Endothelial cell of umbilical vein (primary cell): ENCODE measurements at regions not wholly inside any gene's neighbourhood (a gene's known extent, or its start where the extent isn't known, plus 50 kb on each side); places are given as distances from the start of the nearest gene placed in this dataset.

ENCODE experiments used
- BruUV-seq: library from RNA; stranded (reverse); fragments of 400-500 nt; replicated peaks from 2 replicates; lab custom pipeline; 2021; lab: Mats Ljungman, UMichigan
- CTCF ChIA-PET: fragments of 300-600, 350-600 bp; sonication (Branson Sonifier 250); formaldehyde crosslinking; loops from one replicate; lab custom pipeline; 2021; ENCODE audit warnings: antibody characterized with exemption, inconsistent platforms; lab: Charles Lee
- POLR2A ChIA-PET: fragments of 300-600, 350-600 bp; sonication (Branson Sonifier 250); formaldehyde crosslinking; loops from one replicate; lab custom pipeline; 2021; ENCODE audit warnings: antibody characterized with exemption, inconsistent platforms; lab: Charles Lee
- DNase-seq: peaks from one replicate; pipeline ENCODE4 v3.0.0-alpha.2; 2011; ENCODE audit warnings: low read depth, low spot score
- FAIRE-seq: peaks from 2 replicates; lab custom pipeline; 2011; peaks lifted over from hg19 to GRCh38; lab: Jason Lieb, UNC
- H2AFZ ChIP-seq: 2 replicates; pipeline ENCODE4 v1.6.0; 2012; ENCODE audit warnings: low read depth, low read length, control low read depth, inconsistent platforms
- H3K27ac ChIP-seq: 2 replicates; pipeline ENCODE4 v1.5.1; 2011; ENCODE audit warnings: low read depth, mild to moderate bottlenecking, control low read depth, low read length, moderate library complexity; ENCODE audit not compliant: insufficient read depth
- H3K27me3 ChIP-seq, 2 experiments: 2 replicates each; pipeline versions ENCODE4 v1.6.0 to v1.6.1; 2011; ENCODE audit warnings: low read length in 2 of 2, mixed read lengths in 1 of 2; ENCODE audit not compliant: control insufficient read depth in 2 of 2, insufficient read depth in 2 of 2
- H3K36me3 ChIP-seq, 2 experiments: 2 replicates in 1 of 2; 3 replicates in 1 of 2; pipeline ENCODE4 v1.5.1; 2011; ENCODE audit warnings: low read length in 2 of 2, mild to moderate bottlenecking in 1 of 2, moderate library complexity in 1 of 2; ENCODE audit not compliant: control insufficient read depth in 2 of 2, insufficient read depth in 2 of 2; ENCODE audit errors: extremely low read depth in 1 of 2
- H3K4me1 ChIP-seq: 3 replicates; pipeline ENCODE4 v1.5.1; 2011; ENCODE audit warnings: mild to moderate bottlenecking, low read length; ENCODE audit not compliant: control insufficient read depth, insufficient read depth; ENCODE audit errors: extremely low read depth
- H3K4me2 ChIP-seq: 2 replicates; pipeline ENCODE4 v1.6.1; 2011; ENCODE audit warnings: low read length, control low read depth, mixed read lengths; ENCODE audit not compliant: insufficient read depth
- H3K4me3 ChIP-seq, 3 experiments: fragments of 200-600 bp in 1 of 3; sonication (generic), shearing (Covaris generic) in 1 of 3; replicated peaks in 1 of 3; 2 replicates each; pipeline ENCODE4 v1.5.1; 2011 to 2016; ENCODE audit warnings: control low read depth in 3 of 3, low read length in 3 of 3, mild to moderate bottlenecking in 2 of 3, inconsistent platforms in 1 of 3, low read depth in 1 of 3, moderate library complexity in 1 of 3; ENCODE audit not compliant: insufficient read depth in 1 of 3
- H3K79me2 ChIP-seq: 2 replicates; pipeline ENCODE4 v1.6.0; 2012; ENCODE audit warnings: low read length, inconsistent platforms; ENCODE audit not compliant: control insufficient read depth, insufficient read depth
- H3K9ac ChIP-seq: replicated peaks from 2 replicates; pipeline ENCODE3; 2011; ENCODE audit warnings: low read length, control low read depth; ENCODE audit not compliant: insufficient read depth; ENCODE audit errors: extremely low read depth
- H3K9me1 ChIP-seq: replicated peaks from 3 replicates; pipeline ENCODE4 v1.6.0; 2011; ENCODE audit warnings: mild to moderate bottlenecking, low read length; ENCODE audit not compliant: control insufficient read depth, insufficient read depth; ENCODE audit errors: extremely low read depth
- H3K9me3 ChIP-seq: replicated peaks from 2 replicates; pipeline ENCODE4 v1.5.1; 2012; ENCODE audit warnings: low read length, inconsistent platforms; ENCODE audit not compliant: control insufficient read depth, insufficient read depth
- H4K20me1 ChIP-seq: replicated peaks from 2 replicates; pipeline ENCODE3; 2011; ENCODE audit warnings: mild to moderate bottlenecking, low read length; ENCODE audit not compliant: control insufficient read depth, insufficient read depth; ENCODE audit errors: extremely low read depth
- EZH2 ChIP-seq: IDR thresholded peaks from 2 replicates; pipeline ENCODE4 v1.6.1; 2012; ENCODE audit warnings: borderline replicate concordance, low read depth, mild to moderate bottlenecking, moderate library complexity, low read length, inconsistent platforms; ENCODE audit not compliant: severe bottlenecking
- FOS ChIP-seq: IDR thresholded peaks from 2 replicates; pipeline ENCODE4 v1.6.1; 2011; ENCODE audit warnings: mild to moderate bottlenecking, low read length, moderate library complexity, borderline replicate concordance; ENCODE audit not compliant: insufficient read depth
- GATA2 ChIP-seq: IDR thresholded peaks from 2 replicates; pipeline ENCODE4 v1.7.0; 2011; ENCODE audit warnings: low read depth, mild to moderate bottlenecking, moderate library complexity, mixed read lengths, low read length; ENCODE audit not compliant: insufficient read length, insufficient read depth
- JUN ChIP-seq: IDR thresholded peaks from 2 replicates; pipeline ENCODE4 v1.6.1; 2011; ENCODE audit warnings: borderline replicate concordance, low read depth; ENCODE audit not compliant: insufficient read length, insufficient read depth
- MYC ChIP-seq: IDR thresholded peaks from one replicate; pipeline ENCODE4 v1.6.1; 2011; ENCODE audit warnings: mild to moderate bottlenecking, low read depth, low read length
- POLR2A ChIP-seq: IDR thresholded peaks from 2 replicates; pipeline ENCODE4 v1.6.1; 2012; ENCODE audit warnings: low read depth, mild to moderate bottlenecking, control low read depth, low read length
- POLR2AphosphoS5 ChIP-seq: IDR thresholded peaks from 2 replicates; pipeline ENCODE4 v1.6.1; 2012; ENCODE audit warnings: low read depth, mild to moderate bottlenecking, control low read depth, low read length, moderate library complexity; ENCODE audit not compliant: insufficient read depth
- dilution Hi-C: fragments of 300-500 bp; cut with MboI; formaldehyde crosslinking; loops from one replicate; pipeline ENCODE4 v1.15.0; 2019; ENCODE audit warnings: low sequenced_read_pairs; ENCODE audit not compliant: extremely low pct_ligation_motif_present
- intact Hi-C: fragments of 100-400 bp; cut with micrococcal nuclease; formaldehyde crosslinking; loops from one replicate; pipeline ENCODE4 v1.10.0; 2022
- TF ChIP-seq, protein P1 (sequence below), 2 donors: IDR thresholded peaks; 1 replicate in 1 of 2; 2 replicates in 1 of 2; pipeline ENCODE4 v1.5.1; 2011; ENCODE audit warnings: low read length in 2 of 2, mild to moderate bottlenecking in 2 of 2, moderate library complexity in 2 of 2, control low read depth in 1 of 2, inconsistent platforms in 1 of 2, low read depth in 1 of 2; ENCODE audit not compliant: insufficient read depth in 1 of 2; ENCODE audit errors: extremely low read depth in 1 of 2
- TF ChIP-seq, protein P2 (sequence below): IDR thresholded peaks from 2 replicates; pipeline ENCODE4 v1.6.1; 2011; ENCODE audit not compliant: insufficient read depth, insufficient read length

DNA sequence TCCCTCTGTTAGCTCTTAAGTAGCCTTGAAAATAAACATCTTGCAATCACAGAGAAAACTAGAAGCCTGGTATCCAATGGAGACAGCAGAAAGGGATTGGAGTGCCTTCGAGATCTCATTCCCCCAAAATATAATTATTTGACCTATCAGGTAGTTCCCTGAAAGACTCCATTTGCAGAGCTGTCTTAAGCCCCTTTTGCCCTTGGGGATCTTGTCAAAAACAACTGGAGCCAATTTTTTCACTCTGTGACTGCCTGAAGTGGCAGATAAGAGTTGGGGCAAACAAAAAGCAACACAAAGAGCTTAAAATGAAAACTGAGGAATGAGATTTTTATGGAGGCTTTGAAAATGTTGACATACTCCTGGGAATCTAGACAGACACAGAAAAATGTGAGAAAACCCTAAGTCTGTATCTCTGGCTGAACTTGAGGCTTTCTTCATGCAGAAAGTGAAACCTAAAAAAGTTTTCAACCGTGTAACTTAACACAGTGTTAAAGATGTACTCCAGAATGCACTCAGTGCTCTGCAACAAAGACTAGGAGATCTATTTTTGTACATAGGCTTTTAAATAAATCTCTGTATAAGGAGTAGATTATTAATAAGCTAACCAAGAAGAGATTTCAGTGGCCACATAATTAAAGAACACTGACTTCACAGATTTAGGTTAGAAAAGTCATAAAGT, 971.1 kb upstream of the MAN1A1 start:
- DNase-seq (no peak), FAIRE-seq (no peak)
- Histone ChIP-seq H3K9ac (no peak overlapping the region), H3K9me3 (no peaks in the 10 kb centered on the region), H3K27ac (no peak overlapping the region), H3K79me2 (no peaks in the 10 kb centered on the region), H3K4me3 (no peak overlapping the region), H2AFZ (no peak overlapping the region), H3K4me2 (no peak overlapping the region), H3K27me3 (no peaks in the 10 kb centered on the region), H3K36me3 (no peaks in the 10 kb centered on the region), H3K9me1 (no peaks in the 10 kb centered on the region), H4K20me1 (no peaks in the 10 kb centered on the region), H3K4me1 (no peaks in the 10 kb centered on the region)
- ChIA-PET CTCF (no interaction called here), POLR2A (no interaction called here)
- dilution Hi-C loops (no loop called here), intact Hi-C loops (no loop called here)
- TF ChIP-seq POLR2A = no peak
- no peak for TF ChIP-seq POLR2AphosphoS5
- TF ChIP-seq, protein P1, sequence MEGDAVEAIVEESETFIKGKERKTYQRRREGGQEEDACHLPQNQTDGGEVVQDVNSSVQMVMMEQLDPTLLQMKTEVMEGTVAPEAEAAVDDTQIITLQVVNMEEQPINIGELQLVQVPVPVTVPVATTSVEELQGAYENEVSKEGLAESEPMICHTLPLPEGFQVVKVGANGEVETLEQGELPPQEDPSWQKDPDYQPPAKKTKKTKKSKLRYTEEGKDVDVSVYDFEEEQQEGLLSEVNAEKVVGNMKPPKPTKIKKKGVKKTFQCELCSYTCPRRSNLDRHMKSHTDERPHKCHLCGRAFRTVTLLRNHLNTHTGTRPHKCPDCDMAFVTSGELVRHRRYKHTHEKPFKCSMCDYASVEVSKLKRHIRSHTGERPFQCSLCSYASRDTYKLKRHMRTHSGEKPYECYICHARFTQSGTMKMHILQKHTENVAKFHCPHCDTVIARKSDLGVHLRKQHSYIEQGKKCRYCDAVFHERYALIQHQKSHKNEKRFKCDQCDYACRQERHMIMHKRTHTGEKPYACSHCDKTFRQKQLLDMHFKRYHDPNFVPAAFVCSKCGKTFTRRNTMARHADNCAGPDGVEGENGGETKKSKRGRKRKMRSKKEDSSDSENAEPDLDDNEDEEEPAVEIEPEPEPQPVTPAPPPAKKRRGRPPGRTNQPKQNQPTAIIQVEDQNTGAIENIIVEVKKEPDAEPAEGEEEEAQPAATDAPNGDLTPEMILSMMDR (IDR thresholded peaks at IDR 0.05; ENCODE audit: extremely low read depth in 1 of 2, insufficient read depth in 1 of 2, low read depth in 1 of 2, low read length in 2 of 2) = no peak
- no peak for TF ChIP-seq MYC
- TF ChIP-seq, protein P2, sequence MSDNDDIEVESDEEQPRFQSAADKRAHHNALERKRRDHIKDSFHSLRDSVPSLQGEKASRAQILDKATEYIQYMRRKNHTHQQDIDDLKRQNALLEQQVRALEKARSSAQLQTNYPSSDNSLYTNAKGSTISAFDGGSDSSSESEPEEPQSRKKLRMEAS = no peak
- BruUV-seq = no TSS peak

DNA sequence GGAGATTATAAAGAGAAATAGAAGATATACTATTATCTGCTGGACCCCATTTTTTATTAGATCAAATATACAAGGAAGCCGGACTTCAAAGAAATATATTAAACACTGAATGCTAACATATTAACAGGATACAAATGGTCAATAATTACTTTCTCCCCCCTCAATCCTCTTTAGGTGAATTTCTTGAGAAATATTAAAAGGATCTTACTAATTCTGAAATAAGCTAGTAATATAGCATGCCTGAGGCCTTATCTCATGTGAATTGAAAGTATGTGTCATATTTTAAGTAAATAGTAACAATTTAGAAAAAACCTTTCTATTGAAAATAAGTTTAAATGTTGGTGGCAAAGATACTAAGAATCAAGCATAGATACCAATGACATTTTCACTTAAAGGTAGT, 954.7 kb upstream of the MAN1A1 start:
- Histone ChIP-seq H3K27me3 (no peaks in the 10 kb centered on the region), H3K79me2 (no peaks in the 10 kb centered on the region), H3K4me1 (no peaks in the 10 kb centered on the region), H4K20me1 (no peaks in the 10 kb centered on the region), H3K36me3 (no peaks in the 10 kb centered on the region), H3K9me1 (no peaks in the 10 kb centered on the region), H3K9ac (no peak overlapping the region), H3K4me3 (no peak overlapping the region), H2AFZ (no peak overlapping the region), H3K4me2 (no peak overlapping the region), H3K27ac (no peak overlapping the region), H3K9me3 (no peaks in the 10 kb centered on the region)
- POLR2A ChIA-PET = no interaction called here
- TF ChIP-seq POLR2AphosphoS5 = no peak
- no peak for TF ChIP-seq JUN
- TF ChIP-seq, protein P2 = no peak
- TF ChIP-seq MYC = no peak
- TF ChIP-seq, protein P1 (IDR thresholded peaks at IDR 0.05; ENCODE audit: extremely low read depth in 1 of 2, insufficient read depth in 1 of 2, low read depth in 1 of 2, low read length in 2 of 2) = no peak
- TF ChIP-seq EZH2 = no peak
- TF ChIP-seq POLR2A = no peak
- TF ChIP-seq GATA2 = no peak
- TF ChIP-seq FOS = no peak
- no TSS peak for BruUV-seq
- DNase-seq (no peak), FAIRE-seq (no peak)
- CTCF ChIA-PET = no interaction called here
- intact Hi-C loops (no loop called here), dilution Hi-C loops (no loop called here)
